ENCODE measurements at regions not wholly inside any gene's neighbourhood (a gene's known extent, or its start where the extent isn't known, plus 50 kb on each side); places are given as distances from the start of the nearest gene placed in this dataset.

GRCh38 chr1:176379626-176380339, 83.2 kb upstream of the PAPPA2 start:
- no peak for TF ChIP-seq EZH2 (IDR thresholded peaks at IDR 0.05; ENCODE audit: borderline replicate concordance)
- TF ChIP-seq, protein P1, sequence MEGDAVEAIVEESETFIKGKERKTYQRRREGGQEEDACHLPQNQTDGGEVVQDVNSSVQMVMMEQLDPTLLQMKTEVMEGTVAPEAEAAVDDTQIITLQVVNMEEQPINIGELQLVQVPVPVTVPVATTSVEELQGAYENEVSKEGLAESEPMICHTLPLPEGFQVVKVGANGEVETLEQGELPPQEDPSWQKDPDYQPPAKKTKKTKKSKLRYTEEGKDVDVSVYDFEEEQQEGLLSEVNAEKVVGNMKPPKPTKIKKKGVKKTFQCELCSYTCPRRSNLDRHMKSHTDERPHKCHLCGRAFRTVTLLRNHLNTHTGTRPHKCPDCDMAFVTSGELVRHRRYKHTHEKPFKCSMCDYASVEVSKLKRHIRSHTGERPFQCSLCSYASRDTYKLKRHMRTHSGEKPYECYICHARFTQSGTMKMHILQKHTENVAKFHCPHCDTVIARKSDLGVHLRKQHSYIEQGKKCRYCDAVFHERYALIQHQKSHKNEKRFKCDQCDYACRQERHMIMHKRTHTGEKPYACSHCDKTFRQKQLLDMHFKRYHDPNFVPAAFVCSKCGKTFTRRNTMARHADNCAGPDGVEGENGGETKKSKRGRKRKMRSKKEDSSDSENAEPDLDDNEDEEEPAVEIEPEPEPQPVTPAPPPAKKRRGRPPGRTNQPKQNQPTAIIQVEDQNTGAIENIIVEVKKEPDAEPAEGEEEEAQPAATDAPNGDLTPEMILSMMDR (IDR thresholded peaks at IDR 0.05; ENCODE audit: poor library complexity): no peak

Data from hepatocyte (in vitro differentiated cells).